ENCODE measurements at regions not wholly inside any gene's neighbourhood (a gene's known extent, or its start where the extent isn't known, plus 50 kb on each side); places are given as distances from the start of the nearest gene placed in this dataset.

GRCh38 chr4:115274545-115274944, 161.1 kb upstream of the NDST4 start:
- H3K27me3 Mint-ChIP-seq, result no peaks in the 10 kb centered on the region
- no peak overlapping the region for H3K4me3 Mint-ChIP-seq
- H3K4me1 Mint-ChIP-seq, result no peaks in the 10 kb centered on the region
- no peak overlapping the region for H3K27ac Mint-ChIP-seq
- no peaks in the 10 kb centered on the region for H3K9me3 Mint-ChIP-seq
- H3K36me3 Mint-ChIP-seq, result no peaks in the 10 kb centered on the region

DNA sequence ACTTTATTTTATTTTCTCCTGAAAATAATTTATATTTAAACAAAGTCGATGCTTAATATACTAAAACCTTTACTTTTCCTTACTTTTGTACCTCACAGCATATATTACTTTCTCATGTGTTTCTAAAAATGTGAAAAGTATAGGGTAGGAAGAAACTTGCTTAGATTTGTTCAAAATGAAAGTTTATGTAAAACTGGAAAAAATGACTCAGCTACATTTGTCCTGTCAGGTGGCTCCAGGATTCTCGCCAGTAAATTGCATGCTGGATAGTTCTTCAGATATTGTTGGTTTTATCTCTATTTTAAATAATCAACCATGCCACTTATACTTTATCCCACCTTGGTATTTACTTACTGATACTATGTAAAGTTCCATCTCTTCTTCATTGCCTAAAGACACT, 159.2 kb upstream of the NDST4 start:
- Mint-ChIP-seq H3K4me1 (no peaks in the 10 kb centered on the region), H3K27ac (no peak overlapping the region), H3K36me3 (no peaks in the 10 kb centered on the region), H3K9me3 (no peaks in the 10 kb centered on the region), H3K27me3 (no peaks in the 10 kb centered on the region), H3K4me3 (no peak overlapping the region)

DNA sequence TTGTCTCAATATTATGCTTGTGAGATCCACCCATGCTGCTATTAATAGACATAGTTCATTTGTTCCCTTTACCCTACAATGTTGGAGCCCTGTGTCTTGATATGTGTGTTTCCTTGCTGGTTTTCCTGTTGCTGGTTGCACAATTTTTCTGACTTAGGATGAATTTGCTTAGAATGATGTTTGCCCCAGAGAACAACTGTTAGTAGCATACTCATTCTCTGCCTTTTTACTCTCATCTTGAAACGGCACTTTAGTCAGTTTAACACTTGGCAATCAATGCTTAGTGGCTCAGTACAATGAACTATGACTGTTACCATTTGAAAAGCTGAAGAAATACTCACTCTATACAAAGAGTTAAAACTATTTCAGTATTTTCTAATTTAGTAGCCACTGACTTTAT, 158.8 kb upstream of the NDST4 start:
- Mint-ChIP-seq H3K27ac (no peak overlapping the region), H3K9me3 (no peaks in the 10 kb centered on the region), H3K4me3 (no peak overlapping the region), H3K27me3 (no peaks in the 10 kb centered on the region), H3K4me1 (no peaks in the 10 kb centered on the region), H3K36me3 (no peaks in the 10 kb centered on the region)

- H3K4me3 Mint-ChIP-seq, result no peak overlapping the region
- H3K9me3 Mint-ChIP-seq, result peaks cover 0 to 5% (median 0%) of the 10 kb centered on the region in 3 donors
- H3K4me1 Mint-ChIP-seq, result peaks cover 0 to 3% (median 0%) of the 10 kb centered on the region in 3 donors
- no peak overlapping the region for H3K27ac Mint-ChIP-seq
- H3K27me3 Mint-ChIP-seq, result no peaks in the 10 kb centered on the region
- no peaks in the 10 kb centered on the region for H3K36me3 Mint-ChIP-seq
These were observed 146.8 kb upstream of the NDST4 start for GRCh38 chr4:115260195-115260594.

DNA sequence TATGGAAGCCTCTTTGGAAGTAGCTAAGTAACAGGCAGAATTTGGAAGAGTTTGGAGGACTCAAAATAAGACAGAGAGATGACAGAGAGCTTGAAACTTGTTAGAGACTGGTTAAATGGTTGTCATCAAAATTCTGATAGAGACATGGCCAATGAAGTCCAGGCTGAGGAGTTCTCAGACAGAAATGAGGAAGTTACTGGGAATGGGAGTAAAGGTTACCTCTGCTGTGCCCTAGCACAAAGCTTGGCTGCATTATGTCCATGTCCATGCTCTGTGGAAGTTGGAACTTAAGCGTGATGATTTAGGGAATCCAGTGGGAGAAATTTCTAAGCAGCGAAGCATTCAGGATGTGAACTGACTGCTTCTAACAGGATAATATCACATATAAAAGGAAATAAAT, 146.2 kb upstream of the NDST4 start:
- Mint-ChIP-seq H3K27ac (no peak overlapping the region), H3K4me1 (peaks cover 0 to 3% (median 0%) of the 10 kb centered on the region in 3 donors), H3K27me3 (no peaks in the 10 kb centered on the region), H3K36me3 (no peaks in the 10 kb centered on the region), H3K4me3 (no peak overlapping the region), H3K9me3 (peaks cover 0 to 8% (median 0%) of the 10 kb centered on the region in 3 donors)

DNA sequence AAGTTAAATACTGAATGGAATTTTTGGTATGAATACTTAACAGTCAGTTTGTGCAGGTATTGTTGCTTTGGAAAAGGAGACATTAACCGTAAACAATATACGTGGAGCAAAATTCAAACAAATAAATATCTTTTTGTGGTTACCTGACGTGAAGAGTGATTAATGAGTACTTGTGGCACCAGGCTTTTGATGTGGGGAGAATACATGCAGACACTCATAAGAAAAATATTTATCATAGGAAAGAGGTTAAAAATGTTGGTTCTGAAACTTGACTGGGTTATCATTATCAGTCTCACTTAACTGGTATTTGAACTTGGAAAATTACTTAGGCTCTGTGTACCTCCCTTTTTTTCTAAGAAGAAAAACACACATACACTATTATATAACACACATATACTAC, 136.4 kb upstream of the NDST4 start:
- Mint-ChIP-seq H3K36me3 (no peaks in the 10 kb centered on the region), H3K9me3 (no peaks in the 10 kb centered on the region), H3K27ac (no peak overlapping the region), H3K4me1 (peaks cover 0 to 1% (median 0%) of the 10 kb centered on the region in 3 donors), H3K4me3 (no peak overlapping the region), H3K27me3 (no peaks in the 10 kb centered on the region)

GRCh38 chr4:115234405-115235093, 121.1 kb upstream of the NDST4 start:
- Mint-ChIP-seq H3K4me1 (no peaks in the 10 kb centered on the region), H3K4me3 (no peak overlapping the region), H3K9me3 (no peaks in the 10 kb centered on the region), H3K27me3 (no peaks in the 10 kb centered on the region), H3K27ac (no peak overlapping the region), H3K36me3 (no peaks in the 10 kb centered on the region)

DNA sequence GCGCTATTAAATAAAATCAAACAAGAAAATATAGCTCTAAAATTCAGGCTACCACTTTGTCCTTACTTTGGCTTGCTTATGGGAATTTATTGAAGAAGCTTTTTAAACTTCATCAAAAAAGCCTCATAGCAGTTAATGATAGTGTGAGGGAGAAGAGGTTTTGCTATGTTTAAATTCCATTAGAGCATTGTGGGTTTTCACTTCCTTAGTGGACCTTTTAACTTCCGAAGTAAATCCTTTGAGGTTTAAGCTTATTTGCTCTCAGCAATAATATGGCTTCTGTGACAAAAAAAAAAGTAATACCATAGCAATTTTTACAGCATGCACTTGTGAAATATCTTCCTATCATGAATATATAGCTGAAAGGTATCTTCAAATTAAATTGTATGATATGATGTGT, 120.2 kb upstream of the NDST4 start:
- Mint-ChIP-seq H3K36me3 (no peaks in the 10 kb centered on the region), H3K4me3 (no peak overlapping the region), H3K27ac (no peak overlapping the region), H3K4me1 (no peaks in the 10 kb centered on the region), H3K9me3 (no peaks in the 10 kb centered on the region), H3K27me3 (no peaks in the 10 kb centered on the region)

- Mint-ChIP-seq H3K4me3 (no peak overlapping the region), H3K9me3 (peaks cover 0 to 5% (median 4%) of the 10 kb centered on the region in 3 donors), H3K36me3 (no peaks in the 10 kb centered on the region), H3K27ac (no peak overlapping the region), H3K27me3 (no peaks in the 10 kb centered on the region), H3K4me1 (no peaks in the 10 kb centered on the region)
These were observed 116.5 kb upstream of the NDST4 start for GRCh38 chr4:115229873-115230272.

DNA sequence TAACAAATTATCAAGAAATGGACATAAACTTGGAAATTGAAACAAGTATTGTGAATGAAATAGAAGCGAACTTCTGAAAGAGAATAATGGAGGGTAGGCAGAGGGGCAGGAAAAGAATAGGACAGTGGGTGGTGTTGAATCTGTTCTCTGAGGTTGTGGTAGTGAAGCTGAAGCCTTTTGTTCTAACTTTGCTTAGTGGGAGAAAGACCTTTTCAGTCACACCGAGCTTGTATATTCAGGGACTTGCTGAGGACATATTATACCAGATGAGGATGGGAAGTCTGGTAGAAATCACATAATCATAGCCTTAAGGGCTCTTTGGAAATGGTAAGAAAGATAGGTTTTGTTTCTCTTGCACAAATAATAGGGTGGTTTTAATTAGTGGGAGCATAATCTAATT, 115.4 kb upstream of the NDST4 start:
- peaks cover 0 to 5% (median 5%) of the 10 kb centered on the region in 3 donors for H3K9me3 Mint-ChIP-seq
- H3K27ac Mint-ChIP-seq, result no peak overlapping the region
- no peaks in the 10 kb centered on the region for H3K4me1 Mint-ChIP-seq
- H3K36me3 Mint-ChIP-seq, result no peaks in the 10 kb centered on the region
- no peak overlapping the region for H3K4me3 Mint-ChIP-seq
- no peaks in the 10 kb centered on the region for H3K27me3 Mint-ChIP-seq

DNA sequence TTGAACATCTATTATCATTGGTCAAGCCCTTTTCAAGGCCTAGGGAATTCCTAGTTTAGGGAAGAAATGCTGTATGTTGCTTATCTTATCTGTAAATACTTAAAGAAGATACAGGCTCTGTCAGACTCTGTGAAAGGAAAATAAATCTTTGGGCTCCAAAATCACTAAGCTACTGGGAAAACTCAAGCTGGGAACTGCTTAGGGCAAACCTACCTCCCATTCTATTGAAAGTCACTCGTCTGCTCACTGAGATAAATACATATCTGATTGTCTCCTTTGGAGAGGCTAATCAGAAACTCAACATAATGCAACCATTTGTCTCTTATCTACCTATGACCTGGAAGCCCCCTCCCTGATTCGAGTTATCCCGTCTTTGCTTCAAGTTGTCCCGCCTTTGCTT, 108.6 kb upstream of the NDST4 start:
- H3K27ac Mint-ChIP-seq, result no peak overlapping the region
- no peaks in the 10 kb centered on the region for H3K4me1 Mint-ChIP-seq
- H3K27me3 Mint-ChIP-seq, result no peaks in the 10 kb centered on the region
- no peaks in the 10 kb centered on the region for H3K36me3 Mint-ChIP-seq
- no peak overlapping the region for H3K4me3 Mint-ChIP-seq
- peaks cover 0 to 7% (median 5%) of the 10 kb centered on the region in 3 donors for H3K9me3 Mint-ChIP-seq

DNA sequence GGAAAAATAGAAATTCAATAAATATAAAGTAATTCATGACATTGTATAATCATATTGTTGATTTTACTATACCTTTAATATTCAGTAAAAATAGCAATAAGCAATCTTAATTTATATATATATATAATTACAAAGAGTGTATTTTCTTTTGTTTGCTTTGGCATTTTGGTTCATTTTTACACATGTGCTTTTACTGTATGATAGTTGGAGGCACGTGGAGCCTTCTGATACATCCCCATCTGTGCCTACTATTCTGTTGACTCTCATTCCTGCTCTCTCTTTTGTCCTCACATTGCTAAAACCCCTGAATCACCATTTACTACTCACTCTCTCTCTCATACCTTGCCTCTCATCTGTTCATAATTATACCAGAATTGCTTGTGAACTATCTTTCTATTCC, 106.4 kb upstream of the NDST4 start:
- no peak overlapping the region for H3K4me3 Mint-ChIP-seq
- peaks cover 0 to 3% (median 0%) of the 10 kb centered on the region in 3 donors for H3K9me3 Mint-ChIP-seq
- H3K36me3 Mint-ChIP-seq, result no peaks in the 10 kb centered on the region
- H3K27ac Mint-ChIP-seq, result no peak overlapping the region
- H3K4me1 Mint-ChIP-seq, result no peaks in the 10 kb centered on the region
- H3K27me3 Mint-ChIP-seq, result no peaks in the 10 kb centered on the region

- H3K36me3 Mint-ChIP-seq, result no peaks in the 10 kb centered on the region
- H3K9me3 Mint-ChIP-seq, result peaks cover 0 to 3% (median 0%) of the 10 kb centered on the region in 3 donors
- no peaks in the 10 kb centered on the region for H3K4me1 Mint-ChIP-seq
- no peak overlapping the region for H3K27ac Mint-ChIP-seq
- no peaks in the 10 kb centered on the region for H3K27me3 Mint-ChIP-seq
- H3K4me3 Mint-ChIP-seq, result no peak overlapping the region
These were observed 106.0 kb upstream of the NDST4 start for GRCh38 chr4:115219315-115219860.

DNA sequence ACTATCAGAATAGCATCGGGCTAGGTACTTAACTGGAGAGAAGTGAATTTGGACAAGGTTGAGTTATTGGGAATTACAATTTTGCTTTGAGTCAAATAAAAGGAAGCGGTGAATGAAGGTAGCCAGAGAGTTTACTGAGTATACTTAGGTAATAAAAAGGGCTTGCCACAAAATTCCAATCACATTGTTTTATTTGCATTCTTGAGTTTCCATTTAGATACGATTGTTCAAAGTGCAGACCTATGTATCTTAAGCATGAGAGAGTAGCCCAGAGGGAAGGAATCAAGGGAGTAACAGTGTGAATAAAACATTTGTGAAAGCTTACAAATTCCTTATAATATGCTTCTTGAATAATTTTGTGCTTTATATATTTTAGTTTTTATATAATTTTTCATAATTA, 102.5 kb upstream of the NDST4 start:
- Mint-ChIP-seq H3K4me1 (peaks cover 0 to 2% (median 0%) of the 10 kb centered on the region in 3 donors), H3K36me3 (no peaks in the 10 kb centered on the region), H3K9me3 (peaks cover 0 to 3% (median 0%) of the 10 kb centered on the region in 3 donors), H3K4me3 (no peak overlapping the region), H3K27ac (no peak overlapping the region), H3K27me3 (no peaks in the 10 kb centered on the region)

GRCh38 chr4:115213716-115214115, 100.3 kb upstream of the NDST4 start:
- H3K4me3 Mint-ChIP-seq, result no peak overlapping the region
- no peaks in the 10 kb centered on the region for H3K27me3 Mint-ChIP-seq
- no peak overlapping the region for H3K27ac Mint-ChIP-seq
- H3K4me1 Mint-ChIP-seq, result peaks cover 0 to 2% (median 0%) of the 10 kb centered on the region in 3 donors
- H3K36me3 Mint-ChIP-seq, result no peaks in the 10 kb centered on the region
- H3K9me3 Mint-ChIP-seq, result peaks cover 0 to 1% (median 0%) of the 10 kb centered on the region in 3 donors

- Mint-ChIP-seq H3K27ac (no peak overlapping the region), H3K4me3 (peak overlapping the region in 1 of 4 donors; percentile 33), H3K9me3 (peaks cover 0 to 10% (median 5%) of the 10 kb centered on the region in 3 donors), H3K36me3 (peaks cover 2% of the 10 kb centered on the region), H3K27me3 (no peaks in the 10 kb centered on the region), H3K4me1 (no peaks in the 10 kb centered on the region)
These were observed 87.6 kb upstream of the NDST4 start for GRCh38 chr4:115201042-115201330.
